ENCODE measurements at regions not wholly inside any gene's neighbourhood (a gene's known extent, or its start where the extent isn't known, plus 50 kb on each side); places are given as distances from the start of the nearest gene placed in this dataset.

- intact Hi-C loops (cut with DNase I): no loop called here
- WGBS, 3 donors: 72 to 81% (median 77%) methylated on average over 1 of the region's 1 CpG
- no peak overlapping the region for H3K27ac ChIP-seq
- H3K4me3 ChIP-seq: no peak overlapping the region
- no peaks in the 10 kb centered on the region for H3K4me1 ChIP-seq (ENCODE audit: insufficient read depth)
- H3K9me3 ChIP-seq: no peaks in the 10 kb centered on the region
- no peaks in the 10 kb centered on the region for H3K27me3 ChIP-seq
- TF ChIP-seq CTCF (IDR thresholded peaks at IDR 0.05) (no peak), EP300 (IDR thresholded peaks at IDR 0.05) (no peak), POLR2A (IDR thresholded peaks at IDR 0.05) (no peak)
- H3K36me3 ChIP-seq: no peaks in the 10 kb centered on the region
- DNase-seq: no peak
These were observed 51.8 kb upstream of the FOXE1 start for GRCh38 chr9:97801180-97801579.

GRCh38 chr9:97802276-97802675 is 50.8 kb upstream of the FOXE1 start:
- no peaks in the 10 kb centered on the region for H3K9me3 ChIP-seq
- no peak overlapping the region for H3K4me3 ChIP-seq
- 62 to 65% (median 64%) methylated on average over 6 of the region's 6 CpGs for WGBS, 3 donors
- no peak for DNase-seq
- no peaks in the 10 kb centered on the region for H3K27me3 ChIP-seq
- intact Hi-C loops (cut with DNase I): no loop called here
- H3K27ac ChIP-seq: no peak overlapping the region
- H3K36me3 ChIP-seq: no peaks in the 10 kb centered on the region
- no peaks in the 10 kb centered on the region for H3K4me1 ChIP-seq (ENCODE audit: insufficient read depth)
- TF ChIP-seq EP300 (IDR thresholded peaks at IDR 0.05) (no peak), CTCF (IDR thresholded peaks at IDR 0.05) (no peak), POLR2A (IDR thresholded peaks at IDR 0.05) (no peak)

GRCh38 chr9:97803167-97804058 is 49.6 kb upstream of the FOXE1 start:
- Histone ChIP-seq H3K9me3 (no peaks in the 10 kb centered on the region), H3K4me1 (ENCODE audit: insufficient read depth) (no peaks in the 10 kb centered on the region), H3K4me3 (peak overlapping the region; percentile 32), H3K27me3 (no peaks in the 10 kb centered on the region), H3K27ac (no peak overlapping the region), H3K36me3 (no peaks in the 10 kb centered on the region)
- TF ChIP-seq EP300 (IDR thresholded peaks at IDR 0.05): no peak
- no peak for TF ChIP-seq POLR2A (IDR thresholded peaks at IDR 0.05)
- TF ChIP-seq CTCF (IDR thresholded peaks at IDR 0.05): no peak
- intact Hi-C loops (cut with DNase I): no loop called here
- 1 to 2% (median 1%) methylated on average over 58 to 75 of the region's 75 CpGs for WGBS, 3 donors
- DNase-seq: peak; percentile 13 to 59 (median 29)
